RCC 7860 (cell line): ENCODE measurements at regions not wholly inside any gene's neighbourhood (a gene's known extent, or its start where the extent isn't known, plus 50 kb on each side); places are given as distances from the start of the nearest gene placed in this dataset.

Experiments used
- DNase-seq: peaks from one replicate; pipeline ENCODE4 v3.0.0-alpha.2; 2015; ENCODE audit warnings: low spot score
- FAIRE-seq: peaks from 2 replicates; lab custom pipeline; 2012; peaks lifted over from hg19 to GRCh38; lab: Jason Lieb, UNC

DNA sequence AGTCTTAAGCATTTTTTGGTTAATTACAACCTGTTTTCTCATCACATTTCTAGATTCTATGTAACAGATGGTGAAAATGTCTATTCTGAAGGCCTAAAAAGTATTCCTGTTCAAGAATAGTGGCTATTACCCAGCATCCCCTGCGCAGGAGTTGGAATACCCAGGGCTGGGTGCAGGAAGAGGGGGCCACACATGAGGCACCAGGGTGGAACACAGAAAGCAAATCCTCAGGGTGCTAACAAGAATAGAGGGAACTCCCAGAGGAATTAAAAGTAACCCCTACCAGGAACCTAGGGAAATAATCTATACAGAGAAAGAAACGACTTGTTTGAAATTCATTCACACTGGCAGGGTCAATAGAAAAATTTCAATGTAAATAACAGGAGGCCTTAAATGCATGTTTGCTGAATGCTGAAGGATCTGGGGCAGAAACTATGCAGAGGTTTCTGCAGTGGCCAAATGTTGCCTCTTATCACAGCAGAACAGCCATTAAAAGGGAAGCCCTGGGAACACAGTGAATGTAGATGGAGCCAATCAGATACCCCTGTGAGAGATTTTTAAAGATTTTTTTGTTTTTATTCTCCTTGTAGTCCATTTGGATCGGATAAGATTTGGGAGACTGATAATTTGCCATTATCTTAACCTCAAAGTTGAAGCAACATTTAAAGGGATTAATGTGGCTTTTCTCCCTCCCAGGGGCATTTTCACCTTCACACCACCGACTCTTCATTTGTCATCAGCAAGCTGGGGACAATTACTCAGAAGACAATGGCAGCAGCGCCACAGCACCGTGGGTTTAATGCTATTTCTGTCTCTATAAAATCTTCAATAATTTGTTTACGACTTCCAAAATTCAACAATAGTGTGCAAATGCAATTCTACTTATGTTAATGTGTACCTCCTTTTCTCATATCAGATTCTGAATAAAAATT is 196.0 kb upstream of the PSMD7 start:
- no peak for FAIRE-seq
- DNase-seq: no peak

GRCh38 chr16:74099530-74099929 is 197.1 kb upstream of the PSMD7 start:
- FAIRE-seq (no peak), DNase-seq (no peak)

DNA sequence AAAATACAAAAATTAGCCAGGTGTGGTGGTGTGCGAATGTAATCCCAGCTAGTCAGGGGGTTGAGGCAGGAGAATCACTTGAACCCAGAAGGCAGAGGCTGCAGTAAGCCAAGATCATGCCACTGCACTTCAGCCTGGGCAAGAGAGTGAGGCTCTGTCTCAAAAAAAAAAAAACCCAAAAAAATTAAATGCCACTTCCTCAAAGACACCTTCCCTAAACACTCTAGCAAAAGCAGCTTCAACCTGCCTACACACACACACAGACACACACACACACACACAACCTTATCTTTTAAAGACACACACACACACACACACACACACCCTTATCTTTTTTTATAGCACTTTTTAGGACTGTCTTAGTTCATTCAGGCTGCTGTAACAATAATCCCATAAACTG is 201.7 kb upstream of the PSMD7 start:
- no peak for DNase-seq
- no peak for FAIRE-seq

- DNase-seq (no peak), FAIRE-seq (no peak)
These were observed 202.1 kb upstream of the PSMD7 start for GRCh38 chr16:74094514-74094913.

DNA sequence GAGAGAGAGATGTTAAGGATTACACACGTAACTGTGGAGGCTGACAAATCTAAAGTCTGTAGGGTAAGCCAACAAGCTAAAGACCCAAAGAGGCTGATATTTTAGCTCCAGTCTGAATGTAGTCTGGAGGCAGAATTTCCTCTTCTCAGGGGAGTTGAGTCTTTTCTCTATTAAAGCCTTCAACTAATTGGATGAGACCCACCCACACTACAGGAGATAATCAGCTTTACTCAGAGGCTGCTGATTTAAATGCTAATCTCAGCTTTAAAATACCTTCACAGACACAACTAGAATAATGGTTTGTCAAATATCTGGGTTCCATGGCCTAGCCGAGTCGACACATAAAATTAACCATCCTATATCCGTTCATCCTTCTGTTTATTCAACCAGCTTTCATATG is 204.3 kb upstream of the PSMD7 start:
- FAIRE-seq: no peak

DNA sequence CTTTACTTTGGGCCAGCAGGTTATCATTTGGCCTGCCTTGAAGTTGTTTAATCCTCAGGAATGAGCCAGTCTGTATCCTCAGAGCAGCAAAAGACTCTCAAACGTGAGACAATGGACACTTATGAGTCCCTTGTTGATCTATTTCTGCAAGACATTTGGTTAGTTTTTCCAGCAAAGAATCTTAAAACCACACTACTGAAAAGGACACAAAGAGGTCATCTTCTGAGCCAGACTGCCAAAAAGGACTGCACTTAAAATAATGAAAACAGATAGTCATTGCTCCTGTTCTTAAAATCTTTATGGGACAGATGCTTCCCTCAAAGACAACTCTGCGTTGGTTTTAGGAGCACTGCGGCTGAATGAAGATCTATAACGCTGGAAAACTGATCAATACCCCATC is 205.7 kb upstream of the PSMD7 start:
- FAIRE-seq (no peak), DNase-seq (no peak)

More for the DNA sequence above, 204.3 kb upstream of the PSMD7 start:
- DNase-seq: no peak

GRCh38 chr16:74083541-74083940 is 213.1 kb upstream of the PSMD7 start:
- DNase-seq (no peak), FAIRE-seq (no peak)

DNA sequence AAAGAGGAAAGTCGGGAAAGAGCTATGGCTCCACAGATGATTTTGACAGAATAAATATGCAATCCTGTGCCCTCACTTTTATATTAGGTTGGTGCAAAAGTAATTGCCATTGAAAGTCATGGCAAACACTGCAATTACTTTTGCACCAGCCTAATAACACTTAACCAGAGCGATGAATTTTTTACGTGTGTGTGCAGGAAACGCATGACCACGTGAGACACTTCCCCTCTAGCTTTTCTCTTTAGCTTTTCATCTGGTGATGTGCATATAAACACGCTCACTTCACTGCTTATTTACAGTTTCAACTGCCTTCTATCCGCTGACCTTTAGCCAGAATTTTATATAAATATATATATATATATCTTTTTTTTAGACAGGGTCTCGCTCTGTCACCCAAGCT is 216.3 kb upstream of the PSMD7 start:
- FAIRE-seq: no peak
- DNase-seq: no peak

DNA sequence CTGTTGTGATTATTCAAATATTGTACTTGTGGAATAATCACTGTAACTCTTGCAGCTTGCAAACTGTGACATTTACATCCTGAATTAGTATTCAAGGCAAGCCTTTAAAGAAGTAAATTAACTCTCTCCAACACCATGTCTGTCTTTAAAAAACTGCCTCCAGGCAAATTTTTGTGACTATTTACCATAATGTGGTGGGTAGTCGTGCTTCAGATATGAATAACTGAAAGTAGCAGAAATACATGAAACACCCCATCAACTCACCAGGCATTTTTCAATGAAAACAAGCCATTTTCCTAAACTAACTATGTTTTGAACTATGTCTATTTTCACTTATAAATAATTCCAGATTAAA is 217.4 kb upstream of the PSMD7 start:
- no peak for DNase-seq
- FAIRE-seq: no peak

- FAIRE-seq (no peak), DNase-seq (no peak)
These were observed 217.9 kb upstream of the PSMD7 start for GRCh38 chr16:74078511-74079231.

DNA sequence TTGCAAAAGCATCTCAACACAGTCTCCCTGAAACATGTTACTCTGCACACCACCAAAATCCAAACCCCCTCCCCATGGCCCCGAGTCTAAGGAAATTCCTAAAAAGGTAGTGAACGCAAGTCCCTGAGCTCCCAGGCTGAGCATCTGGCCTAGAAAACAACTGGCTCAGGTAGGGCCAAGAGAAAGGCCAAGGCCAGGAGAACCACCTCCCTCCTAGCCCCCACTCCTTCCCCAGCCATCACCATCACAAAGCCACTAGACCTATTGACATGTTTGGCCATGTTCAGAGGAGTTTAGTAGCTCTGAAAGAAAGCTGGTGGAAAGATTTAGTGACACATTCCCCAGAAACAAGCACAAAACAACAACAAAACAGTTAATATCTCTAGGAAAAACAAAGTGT is 220.0 kb upstream of the PSMD7 start:
- DNase-seq (no peak), FAIRE-seq (no peak)

DNA sequence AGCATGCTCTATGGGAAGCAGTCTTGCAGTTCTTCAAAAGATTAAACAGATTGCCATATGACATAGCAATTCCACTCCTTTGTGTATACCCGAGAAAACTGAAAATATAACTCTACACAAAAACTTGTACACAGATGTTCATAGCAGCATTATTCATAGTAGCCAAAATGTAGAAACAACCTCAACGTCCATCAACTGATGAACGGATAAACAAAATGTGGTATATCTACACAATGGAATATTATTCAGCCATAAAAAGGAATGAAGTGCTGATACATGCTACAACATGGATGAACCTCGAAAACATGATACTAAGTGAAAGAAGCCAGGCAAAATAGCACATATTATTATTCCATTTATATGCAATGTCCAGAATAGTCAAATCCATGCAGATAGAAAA is 221.2 kb upstream of the PSMD7 start:
- DNase-seq (no peak), FAIRE-seq (no peak)

GRCh38 chr16:74073456-74073855 is 223.2 kb upstream of the PSMD7 start:
- no peak for FAIRE-seq

DNA sequence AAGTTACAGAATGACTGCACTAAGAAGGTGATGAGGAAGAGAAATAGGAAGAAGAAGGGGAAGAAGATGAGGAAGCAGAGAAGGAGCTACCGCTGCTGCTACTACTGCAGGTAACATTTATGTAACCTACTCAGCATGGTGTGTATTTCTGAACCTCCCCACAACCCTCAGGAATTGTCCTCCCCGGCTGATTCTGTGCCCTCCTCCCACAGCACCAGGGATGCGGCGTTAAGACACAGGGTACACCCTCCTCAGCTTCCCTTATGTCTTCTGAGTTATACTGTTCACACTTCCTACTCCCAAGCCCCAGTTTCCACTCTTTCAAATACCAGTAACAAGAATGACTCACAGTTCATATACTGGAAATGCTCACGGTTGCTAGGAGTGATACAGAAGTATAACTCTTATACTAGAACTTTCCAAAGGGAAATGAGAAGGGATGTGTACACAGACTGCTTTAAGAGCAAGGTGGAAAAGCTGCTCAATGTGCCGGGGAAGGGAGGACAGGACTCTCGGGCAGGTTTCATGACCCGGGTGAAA is 224.5 kb upstream of the PSMD7 start:
- DNase-seq: no peak
- no peak for FAIRE-seq

More at GRCh38 chr16:74073456-74073855, 223.2 kb upstream of the PSMD7 start:
- DNase-seq: no peak

DNA sequence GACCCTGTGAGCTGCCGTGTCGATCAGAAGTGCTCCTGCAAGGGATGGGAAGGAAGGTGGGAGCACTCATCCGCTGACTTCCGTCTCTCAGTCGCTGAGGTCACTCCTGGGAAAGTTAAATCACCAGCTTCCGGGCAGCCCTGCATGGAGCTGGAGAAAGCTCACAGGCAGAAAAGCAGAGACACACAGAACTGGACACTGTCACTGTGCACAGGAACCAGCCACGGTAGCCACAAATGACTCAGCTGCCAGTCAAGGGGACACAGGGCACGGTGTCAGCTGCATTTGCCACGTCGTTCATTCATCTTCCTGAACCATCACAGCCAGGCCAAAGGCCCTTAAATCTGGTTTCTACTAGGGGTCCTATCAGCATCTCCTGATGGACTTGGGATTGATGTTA is 226.4 kb upstream of the PSMD7 start:
- no peak for FAIRE-seq
- no peak for DNase-seq

DNA sequence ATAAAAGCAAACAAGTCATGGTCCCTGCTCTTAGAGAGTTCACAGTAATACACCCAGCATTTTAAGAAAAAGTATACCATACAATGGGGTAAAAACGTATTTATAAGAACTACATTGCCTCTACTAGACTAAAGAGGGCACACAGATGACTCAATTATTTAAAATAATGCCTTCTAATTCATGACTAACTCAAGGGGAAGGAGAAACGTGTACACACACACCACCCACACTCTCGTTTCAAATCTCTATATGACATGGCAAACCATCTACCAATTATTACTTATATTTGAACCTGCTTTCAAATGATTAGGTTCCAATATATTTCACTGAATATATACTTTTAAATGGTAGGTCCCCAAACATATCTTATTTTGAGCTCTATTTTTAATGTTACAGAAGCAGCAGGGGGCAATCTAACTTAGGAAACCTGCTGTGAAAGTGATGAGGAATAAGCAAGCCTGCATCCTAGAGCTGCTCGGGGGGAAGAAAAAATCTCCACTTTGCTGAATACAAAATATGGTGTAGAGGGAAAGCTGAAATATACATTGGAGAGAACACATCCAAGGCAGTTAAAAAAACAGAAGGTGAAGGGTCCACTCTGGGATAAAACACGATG is 232.4 kb upstream of the PSMD7 start:
- no peak for DNase-seq
- FAIRE-seq: no peak

DNA sequence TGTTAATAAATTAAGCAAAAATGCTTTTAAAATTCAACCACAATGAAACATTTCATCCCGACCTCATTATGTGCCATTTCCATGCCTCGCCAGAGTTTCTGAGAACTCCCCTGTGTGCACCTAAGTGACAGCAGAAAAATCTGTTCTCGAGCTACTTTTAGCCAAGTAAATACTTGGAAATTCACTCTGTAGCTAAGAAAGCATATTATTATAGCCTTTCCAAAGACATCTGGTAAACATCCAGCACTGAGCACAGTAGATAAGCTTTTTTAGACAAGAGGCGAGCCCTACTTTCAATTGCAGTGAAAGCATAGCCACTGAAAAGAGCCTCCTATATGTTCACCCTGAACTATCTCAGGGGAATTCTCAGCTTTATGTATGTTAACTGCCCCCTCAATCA is 242.8 kb upstream of the PSMD7 start:
- DNase-seq: no peak
- FAIRE-seq: no peak

DNA sequence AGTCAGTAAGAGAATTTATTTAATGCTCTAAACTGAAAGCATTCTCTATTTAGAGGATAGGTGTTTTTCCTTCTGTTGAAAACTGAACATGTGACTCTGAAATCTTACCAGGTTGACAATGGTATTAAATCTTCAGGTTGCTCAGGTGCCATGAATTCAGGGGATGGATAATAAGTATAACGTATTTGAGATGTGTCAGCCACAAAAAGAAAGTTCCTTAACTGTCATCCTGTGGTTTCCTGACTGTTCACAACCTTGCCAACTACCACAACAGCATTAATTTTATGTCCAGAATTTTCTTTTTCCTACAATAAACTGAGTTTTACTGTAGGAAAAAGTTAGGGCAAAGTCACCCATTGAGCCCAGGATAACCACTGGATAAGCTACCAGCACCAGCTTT is 243.3 kb upstream of the PSMD7 start:
- FAIRE-seq (no peak), DNase-seq (no peak)

GRCh38 chr16:74052016-74052415 is 244.6 kb upstream of the PSMD7 start:
- no peak for DNase-seq
- FAIRE-seq: no peak

DNA sequence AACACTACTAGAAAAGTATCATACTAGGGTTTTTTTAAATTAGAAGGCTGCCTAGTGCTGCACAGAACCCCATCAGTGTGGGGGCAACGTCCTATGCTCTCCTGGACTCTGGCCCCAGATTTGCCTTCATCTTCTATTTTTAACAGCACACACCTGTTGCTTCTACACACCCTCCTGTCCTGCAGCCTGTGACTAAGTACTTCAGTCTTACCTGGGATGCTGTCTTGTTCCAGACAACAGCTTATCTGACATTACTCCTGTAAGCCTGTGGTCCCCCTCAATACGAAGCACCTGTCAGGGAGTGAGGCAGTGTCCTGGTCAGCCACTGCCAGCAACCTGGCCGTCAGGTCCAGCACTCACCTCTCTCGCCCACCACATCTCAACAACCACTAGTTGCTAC is 247.6 kb upstream of the PSMD7 start:
- DNase-seq: no peak
- FAIRE-seq: no peak

DNA sequence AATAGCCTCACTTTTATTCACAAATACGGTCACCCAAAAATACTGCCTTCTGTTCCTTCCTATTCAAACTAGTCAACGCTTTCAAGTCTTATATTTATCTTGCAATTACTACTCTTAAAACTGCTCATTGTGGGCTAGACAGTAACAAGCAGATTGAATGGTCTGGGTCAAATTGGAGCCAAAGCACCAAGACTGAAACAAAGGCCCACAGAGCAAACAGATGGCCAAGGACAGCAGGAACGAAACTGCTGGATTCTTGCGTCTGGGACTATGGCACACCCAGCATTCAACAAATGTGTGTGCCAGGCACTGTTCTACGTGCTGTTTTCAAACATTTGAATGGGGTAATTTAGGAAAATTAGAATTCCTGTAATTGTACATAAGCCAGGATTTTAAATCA is 250.1 kb upstream of the PSMD7 start:
- no peak for FAIRE-seq
- DNase-seq: no peak

DNA sequence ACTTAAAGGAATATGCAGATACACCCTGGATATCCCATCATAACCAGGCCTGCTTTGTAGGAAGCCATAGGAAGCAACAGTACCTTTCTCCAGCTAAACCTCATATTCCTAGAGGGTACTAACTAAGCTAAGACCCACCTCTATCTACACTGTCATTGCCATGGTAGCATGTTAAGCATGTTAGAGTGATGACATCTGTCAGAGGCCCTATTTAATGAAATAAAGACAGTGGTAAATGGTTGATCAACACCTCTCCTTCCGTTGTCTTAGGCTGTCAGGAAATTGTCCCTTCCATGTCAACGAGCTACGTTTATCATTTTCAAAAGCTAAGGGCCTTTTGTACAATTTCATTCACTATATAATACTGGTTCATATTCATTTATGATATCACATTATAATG is 251.1 kb upstream of the PSMD7 start:
- DNase-seq (no peak), FAIRE-seq (no peak)
